Natural killer cell (primary cell): ENCODE measurements at regions not wholly inside any gene's neighbourhood (a gene's known extent, or its start where the extent isn't known, plus 50 kb on each side); places are given as distances from the start of the nearest gene placed in this dataset.

Experiments used
- ATAC-seq, 3 donors: fragments of 150-1000 bp in 2 of 3; fragments of 200-7000 bp in 1 of 3; cut with Tn5 transposase; 1 replicate in 1 of 3; 2 replicates in 2 of 3; pipeline ENCODE4 v1.10.0; 2021; ENCODE audit warnings: mild to moderate bottlenecking in 2 of 3, moderate library complexity in 2 of 3
- DNase-seq, 2 donors: peaks; one replicate each; pipeline versions ENCODE4 v3.0.0 to v3.0.0-alpha.2; 2013 to 2021; ENCODE audit warnings: mixed read lengths in 1 of 2
- H3K27ac ChIP-seq: one replicate; pipeline ENCODE4 v1.5.1; 2013; ENCODE audit warnings: mild to moderate bottlenecking, low read length
- H3K27me3 ChIP-seq: one replicate; pipeline ENCODE4 v1.6.1; 2013; ENCODE audit warnings: low read length; ENCODE audit not compliant: control insufficient read depth, insufficient read depth
- H3K36me3 ChIP-seq: one replicate; pipeline ENCODE4 v1.6.1; 2013; ENCODE audit warnings: low read length; ENCODE audit not compliant: control insufficient read depth, insufficient read depth
- H3K4me1 ChIP-seq: one replicate; pipeline ENCODE4 v1.6.1; 2013; ENCODE audit warnings: low read length; ENCODE audit not compliant: control insufficient read depth, insufficient read depth
- H3K4me3 ChIP-seq: one replicate; pipeline ENCODE4 v1.5.1; 2013; ENCODE audit warnings: low read length
- H3K9me3 ChIP-seq: one replicate; pipeline ENCODE4 v1.6.1; 2013; ENCODE audit warnings: low read length; ENCODE audit not compliant: control insufficient read depth, insufficient read depth
- H3K27ac Mint-ChIP-seq, 2 donors: one replicate each; pipeline ENCODE4 v1.8.0; 2022; ENCODE audit warnings: mild to moderate bottlenecking in 2 of 2, mixed read lengths in 2 of 2, moderate library complexity in 1 of 2
- H3K27me3 Mint-ChIP-seq, 2 donors: one replicate each; pipeline ENCODE4 v1.8.0; 2022; ENCODE audit warnings: low read depth in 2 of 2, mixed read lengths in 2 of 2
- H3K36me3 Mint-ChIP-seq: one replicate; pipeline ENCODE4 v1.8.0; 2022; ENCODE audit warnings: mixed read lengths
- H3K4me1 Mint-ChIP-seq, 2 donors: one replicate each; pipeline ENCODE4 v1.8.0; 2022; ENCODE audit warnings: mixed read lengths in 2 of 2
- H3K4me3 Mint-ChIP-seq: one replicate; pipeline ENCODE4 v1.8.0; 2022; ENCODE audit warnings: mild to moderate bottlenecking, moderate library complexity, mixed read lengths
- H3K9me3 Mint-ChIP-seq, 2 donors: one replicate each; pipeline ENCODE4 v1.8.0; 2022; ENCODE audit warnings: mixed read lengths in 2 of 2
- WGBS: methylation state at CpG from one replicate; pipeline ENCODE4 v1.1.7; 2013; ENCODE audit warnings: missing lambda C conversion rate; ENCODE audit not compliant: insufficient coverage; 5-methylcytosine and 5-hydroxymethylcytosine counted together
- intact Hi-C: fragments of 100-400 bp; cut with micrococcal nuclease; formaldehyde crosslinking; loops from one replicate; pipeline ENCODE4 v1.14.2; 2022
- TF ChIP-seq, protein P1 (sequence below): fragments of 200-600 bp; IDR thresholded peaks from one replicate; pipeline ENCODE4 v1.8.0; 2022; ENCODE audit warnings: antibody characterized with exemption

DNA sequence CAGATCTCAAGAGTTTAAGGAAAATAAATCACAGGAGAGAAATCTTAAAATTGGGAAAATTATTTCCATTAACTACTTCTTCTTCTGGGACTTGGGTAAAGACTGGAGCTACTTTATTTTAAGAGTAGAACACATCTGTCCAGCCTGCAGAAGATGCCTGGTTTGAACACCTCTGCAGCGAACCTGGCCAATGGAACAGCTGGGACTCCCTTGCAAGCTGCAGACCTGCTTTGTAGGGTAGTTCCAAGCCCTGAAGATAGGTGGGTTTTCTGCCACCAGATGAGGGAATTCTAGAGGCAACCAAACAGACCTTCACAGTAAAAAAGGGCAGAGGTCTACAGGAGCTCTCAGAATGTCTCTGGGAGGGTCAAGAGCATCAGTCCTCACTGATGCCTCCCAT lies 86.5 kb upstream of the CACNA1E start:
- TF ChIP-seq, protein P1, sequence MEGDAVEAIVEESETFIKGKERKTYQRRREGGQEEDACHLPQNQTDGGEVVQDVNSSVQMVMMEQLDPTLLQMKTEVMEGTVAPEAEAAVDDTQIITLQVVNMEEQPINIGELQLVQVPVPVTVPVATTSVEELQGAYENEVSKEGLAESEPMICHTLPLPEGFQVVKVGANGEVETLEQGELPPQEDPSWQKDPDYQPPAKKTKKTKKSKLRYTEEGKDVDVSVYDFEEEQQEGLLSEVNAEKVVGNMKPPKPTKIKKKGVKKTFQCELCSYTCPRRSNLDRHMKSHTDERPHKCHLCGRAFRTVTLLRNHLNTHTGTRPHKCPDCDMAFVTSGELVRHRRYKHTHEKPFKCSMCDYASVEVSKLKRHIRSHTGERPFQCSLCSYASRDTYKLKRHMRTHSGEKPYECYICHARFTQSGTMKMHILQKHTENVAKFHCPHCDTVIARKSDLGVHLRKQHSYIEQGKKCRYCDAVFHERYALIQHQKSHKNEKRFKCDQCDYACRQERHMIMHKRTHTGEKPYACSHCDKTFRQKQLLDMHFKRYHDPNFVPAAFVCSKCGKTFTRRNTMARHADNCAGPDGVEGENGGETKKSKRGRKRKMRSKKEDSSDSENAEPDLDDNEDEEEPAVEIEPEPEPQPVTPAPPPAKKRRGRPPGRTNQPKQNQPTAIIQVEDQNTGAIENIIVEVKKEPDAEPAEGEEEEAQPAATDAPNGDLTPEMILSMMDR: no peak
- H3K4me3 ChIP-seq: no peak overlapping the region
- WGBS: 73% methylated on average over 1 of the region's 1 CpG
- no peaks in the 10 kb centered on the region for H3K4me1 ChIP-seq
- DNase-seq (peak in 1 of 2 donors; percentile 35), ATAC-seq (no peak)
- no peaks in the 10 kb centered on the region for H3K36me3 ChIP-seq
- Mint-ChIP-seq H3K27ac (no peak overlapping the region), H3K36me3 (no peaks in the 10 kb centered on the region), H3K4me1 (no peaks in the 10 kb centered on the region), H3K27me3 (peaks cover 0 to 15% of the 10 kb centered on the region in 2 donors), H3K9me3 (no peaks in the 10 kb centered on the region), H3K4me3 (no peak overlapping the region)
- H3K27ac ChIP-seq: no peak overlapping the region
- H3K9me3 ChIP-seq: no peaks in the 10 kb centered on the region
- H3K27me3 ChIP-seq: no peaks in the 10 kb centered on the region
- intact Hi-C loops: no loop called here

DNA sequence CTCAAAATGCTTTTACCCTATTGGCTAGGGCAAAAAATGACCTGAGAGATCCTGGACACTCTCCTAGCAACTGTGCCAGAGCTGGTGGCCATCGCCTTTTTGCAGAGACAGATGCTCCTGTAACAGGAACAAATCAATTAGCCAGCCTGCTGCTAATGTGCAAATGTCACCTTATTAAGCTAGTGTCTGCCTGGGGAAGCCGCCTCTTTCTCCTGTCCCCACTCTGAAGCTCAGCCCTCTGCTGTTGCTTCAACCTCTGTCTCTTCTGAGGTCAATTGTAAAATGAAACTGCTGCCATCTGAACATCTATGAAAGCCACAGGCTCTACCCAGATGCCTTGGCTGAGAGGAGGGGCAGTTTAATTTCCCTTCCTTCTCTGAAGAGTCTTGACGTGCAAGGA lies 85.5 kb upstream of the CACNA1E start:
- DNase-seq (peak in 1 of 2 donors; percentile 63), ATAC-seq (no peak)
- Histone ChIP-seq H3K9me3 (no peaks in the 10 kb centered on the region), H3K27me3 (no peaks in the 10 kb centered on the region), H3K4me1 (no peaks in the 10 kb centered on the region), H3K4me3 (no peak overlapping the region), H3K27ac (no peak overlapping the region), H3K36me3 (no peaks in the 10 kb centered on the region)
- Mint-ChIP-seq H3K27ac (no peak overlapping the region), H3K36me3 (no peaks in the 10 kb centered on the region), H3K27me3 (peaks cover 0 to 10% of the 10 kb centered on the region in 2 donors), H3K4me1 (no peaks in the 10 kb centered on the region), H3K4me3 (no peak overlapping the region), H3K9me3 (no peaks in the 10 kb centered on the region)
- intact Hi-C loops: no loop called here
- WGBS: 57% methylated on average over 3 of the region's 3 CpGs
- TF ChIP-seq, protein P1: no peak

DNA sequence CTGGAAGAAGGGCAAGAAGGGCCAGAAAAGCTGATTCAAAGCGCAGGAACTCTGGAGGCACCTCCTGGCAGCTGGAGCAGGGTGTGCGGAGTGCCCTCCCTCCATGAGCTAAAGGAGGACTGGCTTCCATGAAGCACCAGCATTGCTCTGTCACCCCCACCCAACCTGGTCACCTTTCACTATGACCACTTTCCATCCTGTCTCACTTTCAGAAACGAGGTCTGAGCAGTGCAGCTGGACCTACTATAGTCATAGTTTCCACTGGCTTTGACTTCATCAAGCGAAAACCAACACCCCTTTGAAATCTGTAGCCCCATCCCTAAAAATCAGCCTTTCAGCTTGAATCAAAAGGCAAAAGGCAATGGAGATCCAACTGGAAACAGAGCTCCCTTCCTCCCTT lies 84.8 kb upstream of the CACNA1E start:
- Histone ChIP-seq H3K27me3 (no peaks in the 10 kb centered on the region), H3K27ac (no peak overlapping the region), H3K36me3 (no peaks in the 10 kb centered on the region), H3K9me3 (no peaks in the 10 kb centered on the region), H3K4me3 (no peak overlapping the region), H3K4me1 (no peaks in the 10 kb centered on the region)
- Mint-ChIP-seq H3K4me1 (no peaks in the 10 kb centered on the region), H3K4me3 (no peak overlapping the region), H3K36me3 (no peaks in the 10 kb centered on the region), H3K9me3 (no peaks in the 10 kb centered on the region), H3K27me3 (peaks cover 0 to 10% of the 10 kb centered on the region in 2 donors), H3K27ac (no peak overlapping the region)
- no peak for DNase-seq
- no peak for ATAC-seq
- intact Hi-C loops: no loop called here
- 72% methylated on average over 4 of the region's 4 CpGs for WGBS
- TF ChIP-seq, protein P1: no peak

DNA sequence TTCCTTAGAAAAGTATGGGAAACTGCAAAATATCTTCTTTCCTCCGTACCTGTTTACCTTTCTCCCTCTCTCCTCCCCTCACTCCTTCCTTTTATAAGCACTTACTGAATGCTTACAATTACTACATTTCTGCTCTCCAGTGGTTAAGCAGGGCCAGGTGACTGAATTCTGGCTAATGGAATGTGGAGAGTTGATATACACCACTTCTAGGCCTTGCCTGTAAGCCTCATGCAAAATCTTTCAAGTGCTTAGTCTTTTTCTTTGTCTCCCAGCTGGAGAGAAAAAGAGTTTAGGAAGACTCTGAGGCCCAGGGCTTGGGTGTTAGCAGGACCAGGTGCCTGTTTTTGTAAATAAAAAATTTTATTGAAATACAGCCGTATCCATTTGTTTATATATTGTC lies 77.7 kb upstream of the CACNA1E start:
- DNase-seq (no peak), ATAC-seq (no peak)
- H3K27ac ChIP-seq: no peak overlapping the region
- H3K27me3 ChIP-seq: no peaks in the 10 kb centered on the region
- intact Hi-C loops: no loop called here
- H3K36me3 ChIP-seq: no peaks in the 10 kb centered on the region
- H3K9me3 Mint-ChIP-seq: no peaks in the 10 kb centered on the region
- no peaks in the 10 kb centered on the region for H3K36me3 Mint-ChIP-seq
- no peak overlapping the region for H3K4me3 ChIP-seq
- no peak overlapping the region for H3K4me3 Mint-ChIP-seq
- TF ChIP-seq, protein P1: no peak
- H3K9me3 ChIP-seq: no peaks in the 10 kb centered on the region
- 92% methylated on average over 2 of the region's 2 CpGs for WGBS
- H3K4me1 ChIP-seq: no peaks in the 10 kb centered on the region
- peaks cover 8 to 16% of the 10 kb centered on the region in 2 donors for H3K27me3 Mint-ChIP-seq
- H3K4me1 Mint-ChIP-seq: no peaks in the 10 kb centered on the region
- H3K27ac Mint-ChIP-seq: no peak overlapping the region
